ENCODE measurements at regions not wholly inside any gene's neighbourhood (a gene's known extent, or its start where the extent isn't known, plus 50 kb on each side); places are given as distances from the start of the nearest gene placed in this dataset.

DNA sequence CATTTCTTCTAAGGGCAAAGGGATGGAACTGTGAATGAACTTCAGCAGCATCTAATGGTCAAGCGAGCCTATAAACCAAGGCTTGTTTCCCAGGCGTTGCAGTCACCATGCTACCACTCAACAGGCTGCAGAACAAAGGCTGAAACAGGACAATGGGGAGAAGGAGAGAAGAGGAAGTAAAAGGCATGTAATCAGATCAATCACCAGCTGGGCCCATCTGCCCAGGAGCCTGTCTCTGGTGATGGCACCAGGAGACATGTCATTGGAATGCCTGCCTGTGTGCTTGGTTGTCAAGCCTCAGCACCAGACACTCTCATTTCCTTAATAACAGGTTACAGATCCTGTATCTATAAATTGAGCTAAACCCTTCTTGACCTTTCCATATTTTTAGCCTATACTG lies 81.7 kb upstream of the UMPS start:
- TF ChIP-seq, protein P1, sequence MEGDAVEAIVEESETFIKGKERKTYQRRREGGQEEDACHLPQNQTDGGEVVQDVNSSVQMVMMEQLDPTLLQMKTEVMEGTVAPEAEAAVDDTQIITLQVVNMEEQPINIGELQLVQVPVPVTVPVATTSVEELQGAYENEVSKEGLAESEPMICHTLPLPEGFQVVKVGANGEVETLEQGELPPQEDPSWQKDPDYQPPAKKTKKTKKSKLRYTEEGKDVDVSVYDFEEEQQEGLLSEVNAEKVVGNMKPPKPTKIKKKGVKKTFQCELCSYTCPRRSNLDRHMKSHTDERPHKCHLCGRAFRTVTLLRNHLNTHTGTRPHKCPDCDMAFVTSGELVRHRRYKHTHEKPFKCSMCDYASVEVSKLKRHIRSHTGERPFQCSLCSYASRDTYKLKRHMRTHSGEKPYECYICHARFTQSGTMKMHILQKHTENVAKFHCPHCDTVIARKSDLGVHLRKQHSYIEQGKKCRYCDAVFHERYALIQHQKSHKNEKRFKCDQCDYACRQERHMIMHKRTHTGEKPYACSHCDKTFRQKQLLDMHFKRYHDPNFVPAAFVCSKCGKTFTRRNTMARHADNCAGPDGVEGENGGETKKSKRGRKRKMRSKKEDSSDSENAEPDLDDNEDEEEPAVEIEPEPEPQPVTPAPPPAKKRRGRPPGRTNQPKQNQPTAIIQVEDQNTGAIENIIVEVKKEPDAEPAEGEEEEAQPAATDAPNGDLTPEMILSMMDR (IDR thresholded peaks at IDR 0.05), result no peak
- no peak for TF ChIP-seq POLR2A (IDR thresholded peaks at IDR 0.05)

Data from right lobe of liver (tissue), 4 donors.